ENCODE measurements at regions not wholly inside any gene's neighbourhood (a gene's known extent, or its start where the extent isn't known, plus 50 kb on each side); places are given as distances from the start of the nearest gene placed in this dataset.

DNA sequence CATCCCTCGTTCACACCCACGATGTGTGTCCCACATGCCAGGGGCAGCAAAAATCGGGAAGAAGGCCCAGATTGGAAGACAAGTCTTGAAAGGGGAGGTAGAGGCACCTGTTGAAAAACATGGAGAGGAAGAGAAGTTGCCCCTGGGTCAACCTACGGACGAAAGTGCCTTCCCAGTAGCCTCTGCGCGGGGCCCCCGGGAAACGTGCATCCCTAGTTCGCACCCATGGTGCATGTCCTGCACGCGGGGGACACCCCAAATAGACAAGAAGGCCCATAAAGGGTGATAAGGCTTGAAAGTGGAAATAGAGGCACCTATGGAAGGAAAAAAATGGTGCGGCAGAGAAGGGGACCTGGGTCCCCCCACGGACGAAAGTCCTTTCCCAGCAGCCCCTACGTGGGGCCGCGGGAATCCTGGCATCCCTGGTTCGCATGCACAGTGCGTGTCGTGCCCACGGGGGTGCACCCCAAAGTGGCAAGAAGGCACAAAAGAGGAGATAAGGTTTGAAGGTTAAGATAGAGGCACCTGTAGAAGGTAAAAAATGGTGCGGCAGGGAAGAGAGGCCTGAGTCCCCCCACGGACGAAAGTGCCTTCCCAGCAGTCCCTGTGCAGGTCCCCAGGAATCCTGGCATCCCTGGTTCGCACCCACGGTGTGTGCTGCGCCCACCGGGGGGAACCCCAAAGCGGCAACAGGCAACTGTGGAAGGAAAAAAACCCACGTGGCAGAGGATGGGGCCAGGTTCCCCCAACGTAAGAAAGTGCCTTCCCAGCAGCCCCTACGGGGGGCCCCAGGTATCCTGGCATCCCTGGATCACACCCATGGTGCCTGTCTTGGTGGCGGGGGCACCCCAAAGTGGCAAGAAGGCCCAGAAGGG, 278.3 kb downstream of the ALG10 start:
- H3K9me3 ChIP-seq (replicated peaks; ENCODE audit: control insufficient read depth, insufficient read depth, low read length), result no peaks in the 10 kb centered on the region; the same call in 2 of the 3 replicates
- H3K4me2 ChIP-seq (ENCODE audit: control insufficient read depth, insufficient read depth), result no peak overlapping the region
- H3K9ac ChIP-seq (ENCODE audit: control insufficient read depth, insufficient read depth, low read length), result no peak overlapping the region
- H3K4me3 ChIP-seq, result no peak overlapping the region
- ATAC-seq (no peak), DNase-seq (ENCODE audit: low read depth, low spot score) (no peak), FAIRE-seq (no peak)
- 62% methylated on average over 34 of the region's 34 CpGs for WGBS (ENCODE audit: insufficient coverage, insufficient replicate concordance, low lambda C conversion rate, missing lambda C conversion rate)
- H3K27ac ChIP-seq (ENCODE audit: control insufficient read depth, insufficient read depth), result no peak overlapping the region
- intact Hi-C loops (cut with micrococcal nuclease; ENCODE audit: unreplicated experiment), result no loop called here
- ChIA-PET SMC1A (ENCODE audit: uncharacterized antibody, unreplicated experiment) (no interaction called here), CTCF (no interaction called here), POLR2A (no interaction called here), RAD21 (ENCODE audit: unreplicated experiment) (no interaction called here)
- H2AFZ ChIP-seq (ENCODE audit: control insufficient read depth, low read depth, low read length), result no peak overlapping the region
- H3K79me2 ChIP-seq (ENCODE audit: control insufficient read depth, insufficient read depth, low read length), result no peaks in the 10 kb centered on the region
- no peaks in the 10 kb centered on the region for H3K27me3 ChIP-seq (replicated peaks in 1 of 2; ENCODE audit: control insufficient read depth in 2 of 2, insufficient read depth in 2 of 2, low read length in 1 of 2)
- no peaks in the 10 kb centered on the region for H4K20me1 ChIP-seq (ENCODE audit: control insufficient read depth, insufficient read depth)
- H3K4me1 ChIP-seq (ENCODE audit: control insufficient read depth, insufficient read depth, low read length), result no peaks in the 10 kb centered on the region
- in situ Hi-C loops (cut with MboI), result no loop called here
- no peaks in the 10 kb centered on the region for H3K36me3 ChIP-seq (ENCODE audit: control insufficient read depth in 2 of 2, insufficient read depth in 2 of 2, low read length in 1 of 2)
- TF ChIP-seq POLR2AphosphoS2 (IDR thresholded peaks at IDR 0.05; ENCODE audit: low read depth, low read length), result no peak
- TF ChIP-seq, protein P1, sequence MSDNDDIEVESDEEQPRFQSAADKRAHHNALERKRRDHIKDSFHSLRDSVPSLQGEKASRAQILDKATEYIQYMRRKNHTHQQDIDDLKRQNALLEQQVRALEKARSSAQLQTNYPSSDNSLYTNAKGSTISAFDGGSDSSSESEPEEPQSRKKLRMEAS (IDR thresholded peaks at IDR 0.05; ENCODE audit: low read depth, low read length), result no peak
- TF ChIP-seq SREBF2 (IDR thresholded peaks at IDR 0.05; ENCODE audit: low read length), result no peak
- no peak for TF ChIP-seq ZNF24 (IDR thresholded peaks at IDR 0.05)
- no peak for TF ChIP-seq POU2F2 (IDR thresholded peaks at IDR 0.05; ENCODE audit: borderline replicate concordance, low read depth, low read length)
- no peak for TF ChIP-seq EGR1 (IDR thresholded peaks at IDR 0.05; ENCODE audit: borderline replicate concordance in 1 of 2, low read depth in 2 of 2, low read length in 2 of 2)
- TF ChIP-seq POLR2A (IDR thresholded peaks at IDR 0.05; ENCODE audit: low read depth, low read length), result no peak
- no peak for TF ChIP-seq SREBF1 (IDR thresholded peaks at IDR 0.05; ENCODE audit: low read length)
- no TSS peak for BruUV-seq (replicated peaks)
